Esophagus mucosa (tissue), 1 donor: ENCODE measurements at regions not wholly inside any gene's neighbourhood (a gene's known extent, or its start where the extent isn't known, plus 50 kb on each side); places are given as distances from the start of the nearest gene placed in this dataset.
A peak's percentile ranks its signal among the peaks of the same experiment; 100 is the strongest.

Experiments used
- ATAC-seq: fragments of 200-7000 bp; cut with Tn5 transposase; one replicate; pipeline ENCODE4 v1.9.1; 2020
- donor health status: DM: yes; HTN: yes; CAD: no.

DNA sequence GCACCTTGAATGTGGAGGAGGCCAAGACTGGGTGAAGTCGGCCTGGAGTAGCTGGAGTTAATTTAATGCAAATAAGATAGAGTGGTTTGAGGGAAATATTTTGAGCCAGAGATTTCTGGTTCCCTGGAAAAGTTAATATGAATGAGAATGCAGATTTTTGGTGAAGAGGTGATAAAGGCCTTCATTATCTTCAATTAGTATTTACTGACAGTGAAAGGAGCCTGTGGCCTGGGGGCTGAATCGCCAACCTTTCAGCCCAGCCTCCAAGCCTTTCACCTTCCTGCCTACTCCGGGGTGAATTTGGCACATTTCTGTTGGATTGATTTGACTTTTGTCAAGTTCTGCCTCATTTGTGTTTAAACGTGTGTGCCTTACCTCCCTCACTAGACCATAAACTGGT is 147.8 kb downstream of the SOX2 start:
- ATAC-seq, result no peak

DNA sequence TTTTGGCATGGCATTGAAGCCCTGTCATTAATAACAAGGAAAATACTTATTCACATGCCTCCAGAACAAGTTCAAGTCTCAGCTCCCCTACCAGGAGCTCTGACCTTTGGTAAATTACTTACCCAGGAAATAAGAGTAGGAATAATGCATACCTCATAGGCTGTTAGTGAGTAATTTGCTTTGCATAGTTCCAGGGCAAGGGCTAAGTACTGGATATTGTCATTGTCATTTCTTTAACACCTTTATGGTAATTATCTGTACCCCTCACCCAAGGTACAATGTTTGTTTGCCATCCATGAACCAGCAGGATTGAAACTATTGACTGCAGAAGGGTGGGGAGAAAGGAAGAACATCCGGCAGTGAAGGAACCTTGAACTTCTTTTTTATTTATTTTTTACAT is 148.5 kb downstream of the SOX2 start:
- ATAC-seq, result no peak

- ATAC-seq, result no peak
Observed at GRCh38 chr3:181862502-181862901, 150.8 kb downstream of the SOX2 start.

GRCh38 chr3:181868576-181869082 is 156.9 kb downstream of the SOX2 start:
- no peak for ATAC-seq

GRCh38 chr3:181872887-181873286 is 161.2 kb downstream of the SOX2 start:
- ATAC-seq, result no peak

DNA sequence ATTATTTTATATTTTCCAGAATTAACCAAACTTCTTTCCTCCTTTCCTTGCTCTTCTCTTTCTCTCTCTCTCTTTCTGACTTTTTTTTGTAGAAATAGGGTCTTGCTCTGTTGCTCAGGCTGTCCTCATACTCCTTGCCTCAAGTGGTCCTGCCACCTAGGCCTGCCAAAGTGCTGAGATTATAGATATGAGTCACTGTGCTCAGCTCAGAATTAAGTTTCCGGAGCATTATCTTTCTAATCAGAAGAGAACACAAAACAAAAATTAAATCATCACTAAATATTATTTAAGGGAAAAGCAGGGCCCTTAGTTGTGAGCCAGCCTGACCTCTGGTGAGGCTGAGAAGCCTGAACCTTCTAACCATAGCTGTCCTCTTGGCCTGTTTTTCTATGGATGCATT is 168.2 kb downstream of the SOX2 start:
- ATAC-seq, result no peak

- no peak for ATAC-seq
Observed at GRCh38 chr3:181880331-181880730, 168.6 kb downstream of the SOX2 start.

DNA sequence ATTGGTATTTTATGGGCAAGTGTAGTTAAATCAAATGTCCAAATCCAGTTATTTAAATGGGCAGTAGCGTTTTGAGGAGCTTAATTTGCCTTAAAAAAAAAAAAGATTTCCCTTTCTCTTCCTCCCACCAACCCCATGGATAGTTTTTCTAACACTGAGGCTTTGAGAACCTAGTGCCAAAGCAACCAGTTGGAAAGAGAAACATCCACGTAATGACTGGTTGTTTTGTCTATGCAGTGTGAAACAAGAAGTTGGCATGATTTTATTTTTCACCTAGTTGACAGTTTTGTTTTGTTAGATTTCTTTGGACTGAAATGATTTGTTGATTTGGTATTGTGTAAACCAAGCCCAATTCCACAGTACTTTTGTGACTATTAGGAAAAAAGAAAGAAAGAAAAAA is 170.0 kb downstream of the SOX2 start:
- ATAC-seq, result no peak

GRCh38 chr3:181885868-181886630 is 174.3 kb downstream of the SOX2 start:
- ATAC-seq, result no peak

DNA sequence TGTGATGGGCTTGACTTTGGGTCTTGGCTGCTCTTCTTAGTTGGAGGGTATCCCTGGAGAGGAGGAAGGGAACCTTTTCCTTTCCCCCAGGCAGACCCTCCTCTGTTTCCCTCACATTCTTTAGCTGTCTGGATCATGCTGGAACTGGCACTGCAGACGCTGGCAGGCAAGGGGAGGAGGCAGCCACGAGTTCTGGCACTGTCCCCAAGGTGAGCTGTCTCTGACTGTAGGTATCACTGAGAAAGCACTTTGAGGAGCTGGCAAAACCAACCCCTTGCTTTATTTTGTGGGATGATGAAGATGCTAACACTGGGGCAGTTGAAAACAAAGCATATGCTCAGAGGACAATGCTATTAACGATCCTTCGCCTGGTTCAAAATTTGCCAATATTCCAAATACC is 175.0 kb downstream of the SOX2 start:
- peak; percentile 53 for ATAC-seq

- no peak for ATAC-seq
Observed at GRCh38 chr3:181887685-181888084, 176.0 kb downstream of the SOX2 start.

GRCh38 chr3:181888234-181888633 is 176.5 kb downstream of the SOX2 start:
- no peak for ATAC-seq

GRCh38 chr3:181892848-181893247 is 181.1 kb downstream of the SOX2 start:
- no peak for ATAC-seq

- ATAC-seq, result no peak
Observed at GRCh38 chr3:181896605-181897004, 184.9 kb downstream of the SOX2 start.

DNA sequence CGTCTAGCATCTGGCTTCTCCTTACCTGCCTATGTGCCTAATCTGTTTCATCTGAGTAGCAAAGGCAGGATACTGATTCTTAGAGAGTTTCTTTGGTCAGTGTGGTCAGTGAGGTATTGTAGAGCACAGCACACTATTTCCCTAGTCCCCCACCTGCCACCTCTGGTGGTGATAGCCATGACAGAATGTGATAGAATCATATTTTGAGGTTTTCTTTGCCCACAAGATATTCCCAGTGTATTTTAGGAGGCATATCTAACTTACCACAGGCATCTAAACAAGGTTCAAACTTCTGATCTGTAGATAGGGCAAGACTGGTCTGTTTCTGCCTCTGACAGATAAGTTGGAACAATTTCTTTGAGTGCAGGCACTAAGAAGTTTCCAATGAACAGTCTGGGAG is 188.0 kb downstream of the SOX2 start:
- ATAC-seq, result no peak

GRCh38 chr3:181901626-181902025 is 189.9 kb downstream of the SOX2 start:
- no peak for ATAC-seq

DNA sequence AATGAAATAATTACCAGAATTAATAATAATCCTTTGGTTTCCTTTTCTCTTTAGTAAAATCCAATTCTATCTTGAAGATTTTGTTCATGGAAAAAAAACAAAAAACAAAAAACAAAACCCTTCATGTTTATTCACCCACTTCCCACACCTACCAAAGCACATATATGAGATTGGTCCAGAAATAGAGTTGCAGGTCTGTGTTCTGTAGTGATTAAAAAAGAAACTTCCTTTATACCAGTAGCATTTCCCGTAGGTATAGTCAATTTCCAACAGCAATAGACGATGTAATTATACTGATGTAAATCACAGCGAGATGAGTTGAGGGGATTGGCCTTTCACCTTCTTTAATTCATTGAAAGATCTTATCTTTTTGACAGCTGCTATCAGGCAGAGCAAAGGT is 194.6 kb downstream of the SOX2 start:
- ATAC-seq, result no peak

- no peak for ATAC-seq
Observed at GRCh38 chr3:181909241-181909640, 197.5 kb downstream of the SOX2 start.

DNA sequence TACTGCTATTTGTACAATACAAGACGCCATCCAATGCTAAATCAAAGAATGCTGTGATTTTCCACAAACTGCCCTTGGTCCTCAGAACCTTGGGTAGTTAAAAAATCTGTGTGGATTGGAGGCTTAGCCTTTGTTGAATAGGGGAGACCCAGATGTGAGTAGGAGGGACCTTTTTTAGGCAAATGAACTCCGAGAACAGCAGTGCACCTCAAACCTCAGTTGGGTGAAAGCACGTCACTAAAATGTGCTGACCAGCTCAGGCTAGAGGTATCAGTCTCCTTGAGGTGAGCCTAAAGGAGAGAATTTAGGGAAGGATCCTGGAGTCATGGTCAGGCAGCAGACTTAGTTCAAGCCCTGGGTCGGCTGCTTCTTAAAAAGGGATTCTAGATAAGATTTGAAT is 200.7 kb downstream of the SOX2 start:
- ATAC-seq, result no peak

DNA sequence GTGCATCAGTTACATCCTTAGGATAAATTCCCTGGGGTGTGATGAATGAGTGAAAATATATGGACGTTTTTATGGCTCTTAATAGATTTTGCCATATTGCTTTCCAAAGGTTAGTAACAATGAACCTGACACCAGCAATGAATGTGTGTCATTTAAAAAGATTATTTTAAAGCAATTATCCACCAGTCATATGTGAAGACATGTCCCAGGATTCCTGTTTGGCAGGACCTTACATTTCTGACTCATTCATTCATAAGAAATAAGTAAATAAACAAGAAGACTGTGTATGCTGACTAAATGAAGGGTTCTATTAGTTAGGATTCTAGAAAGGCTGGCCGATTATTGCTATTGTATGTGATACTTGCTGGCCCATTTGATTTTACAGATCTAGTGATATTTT is 201.5 kb downstream of the SOX2 start:
- ATAC-seq, result peak; percentile 90

- peak; percentile 60 for ATAC-seq
Observed at GRCh38 chr3:181915551-181915950, 203.8 kb downstream of the SOX2 start.

DNA sequence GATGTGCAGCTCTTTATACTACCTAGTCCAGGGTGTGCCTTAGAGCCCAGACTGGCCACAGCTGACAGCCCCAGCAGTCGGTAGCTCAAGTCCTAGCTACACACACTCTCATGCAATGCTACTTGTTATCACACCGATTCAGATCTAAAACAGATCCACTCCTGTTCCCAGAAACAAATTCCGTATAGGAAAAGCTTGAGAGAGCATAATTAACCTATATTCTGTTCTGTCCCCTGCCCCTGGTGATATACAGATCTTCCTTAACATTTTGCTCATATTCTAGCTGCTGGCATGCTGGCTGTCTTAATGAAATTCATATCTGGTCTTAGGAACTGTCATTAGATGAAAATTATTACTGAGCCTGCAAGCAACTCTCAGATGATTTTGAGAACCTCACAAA is 204.3 kb downstream of the SOX2 start:
- ATAC-seq, result peak; percentile 24

GRCh38 chr3:181917027-181917426 is 205.3 kb downstream of the SOX2 start:
- ATAC-seq, result no peak

DNA sequence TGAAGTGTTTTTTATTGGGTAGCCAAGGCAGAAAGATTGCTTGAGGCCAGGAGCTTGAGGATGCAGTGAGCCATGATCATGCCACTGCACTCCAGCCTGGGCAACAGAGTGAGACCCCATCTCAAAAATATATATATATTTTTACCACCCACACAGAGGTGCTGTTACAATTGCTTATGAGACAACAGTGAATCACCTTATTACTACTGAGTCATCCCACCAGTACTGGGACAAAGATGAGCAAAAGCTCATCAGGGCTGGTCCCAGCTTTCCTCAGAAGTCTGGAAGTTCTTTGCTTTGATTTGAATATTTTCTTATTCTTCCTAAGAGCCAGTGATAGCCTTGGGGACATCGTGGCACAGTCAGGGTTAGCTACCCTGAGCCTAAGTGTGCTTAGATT is 207.7 kb downstream of the SOX2 start:
- ATAC-seq, result peak; percentile 43

GRCh38 chr3:181920409-181920808 is 208.7 kb downstream of the SOX2 start:
- ATAC-seq, result no peak
